ENCODE measurements at regions not wholly inside any gene's neighbourhood (a gene's known extent, or its start where the extent isn't known, plus 50 kb on each side); places are given as distances from the start of the nearest gene placed in this dataset.

- Histone ChIP-seq H3K4me3 (no peak overlapping the region), H3K36me3 (no peaks in the 10 kb centered on the region), H3K9me3 (no peaks in the 10 kb centered on the region), H3K27me3 (no peaks in the 10 kb centered on the region), H3K27ac (no peak overlapping the region), H3K4me1 (no peaks in the 10 kb centered on the region), H3K9ac (ENCODE audit: low read depth in 2 of 2, low read length in 2 of 2) (no peak overlapping the region)
- intact Hi-C loops (cut with DNase I) = no loop called here
- no peak for TF ChIP-seq CTCF (IDR thresholded peaks at IDR 0.05)
- DNase-seq = no peak
Measured at GRCh38 chr9:30995956-30996738, 1388.3 kb upstream of the ACO1 start.

- DNase-seq = no peak
- Histone ChIP-seq H3K4me1 (no peaks in the 10 kb centered on the region), H3K9me3 (no peaks in the 10 kb centered on the region), H3K4me3 (no peak overlapping the region), H3K27me3 (no peaks in the 10 kb centered on the region), H3K36me3 (no peaks in the 10 kb centered on the region), H3K9ac (ENCODE audit: low read depth in 2 of 2, low read length in 2 of 2) (no peak overlapping the region), H3K27ac (no peak overlapping the region)
- TF ChIP-seq CTCF (IDR thresholded peaks at IDR 0.05) = no peak
- intact Hi-C loops (cut with DNase I) = no loop called here
Measured at GRCh38 chr9:30996761-30997160, 1387.7 kb upstream of the ACO1 start.

GRCh38 chr9:30997291-30997690 is 1387.2 kb upstream of the ACO1 start:
- Histone ChIP-seq H3K27ac (no peak overlapping the region), H3K9ac (ENCODE audit: low read depth in 2 of 2, low read length in 2 of 2) (no peak overlapping the region), H3K27me3 (no peaks in the 10 kb centered on the region), H3K9me3 (no peaks in the 10 kb centered on the region), H3K4me1 (no peaks in the 10 kb centered on the region), H3K4me3 (no peak overlapping the region), H3K36me3 (no peaks in the 10 kb centered on the region)
- intact Hi-C loops (cut with DNase I) = no loop called here
- no peak for TF ChIP-seq CTCF (IDR thresholded peaks at IDR 0.05)
- DNase-seq = no peak

GRCh38 chr9:31005086-31005665 is 1379.3 kb upstream of the ACO1 start:
- no peak for TF ChIP-seq CTCF (IDR thresholded peaks at IDR 0.05)
- no peaks in the 10 kb centered on the region for H3K9me3 ChIP-seq

GRCh38 chr9:31013371-31013770 is 1371.1 kb upstream of the ACO1 start:
- Histone ChIP-seq H3K9ac (ENCODE audit: low read depth in 2 of 2, low read length in 2 of 2) (no peak overlapping the region), H3K9me3 (no peaks in the 10 kb centered on the region), H3K4me3 (no peak overlapping the region), H3K27ac (no peak overlapping the region), H3K36me3 (no peaks in the 10 kb centered on the region), H3K4me1 (no peaks in the 10 kb centered on the region), H3K27me3 (no peaks in the 10 kb centered on the region)
- no peak for DNase-seq
- TF ChIP-seq CTCF (IDR thresholded peaks at IDR 0.05) = no peak
- intact Hi-C loops (cut with DNase I) = no loop called here

More at GRCh38 chr9:31005086-31005665, 1379.3 kb upstream of the ACO1 start:
- intact Hi-C loops (cut with DNase I) = no loop called here
- no peak overlapping the region for H3K9ac ChIP-seq (ENCODE audit: low read depth in 2 of 2, low read length in 2 of 2)
- H3K27ac ChIP-seq = no peak overlapping the region
- DNase-seq = no peak
- H3K4me3 ChIP-seq = no peak overlapping the region
- no peaks in the 10 kb centered on the region for H3K36me3 ChIP-seq
- no peaks in the 10 kb centered on the region for H3K27me3 ChIP-seq
- H3K4me1 ChIP-seq = no peaks in the 10 kb centered on the region
